Activated T-cell treated with anti-CD3 and anti-CD28 coated beads, Interleukin-2, amount 50 U/mL, for 4 hours (primary cell): ENCODE measurements at regions not wholly inside any gene's neighbourhood (a gene's known extent, or its start where the extent isn't known, plus 50 kb on each side); places are given as distances from the start of the nearest gene placed in this dataset.

Experiments
- ATAC-seq, 2 donors: fragments of 200-7000 bp; cut with Tn5 transposase; one replicate each; pipeline ENCODE4 v1.10.0; 2021
- DNase-seq: peaks from one replicate; pipeline ENCODE4 v3.0.0-alpha.2; 2020
- H3K27me3 Mint-ChIP-seq: one replicate; pipeline ENCODE4 v1.8.0; 2021; ENCODE audit warnings: low read depth, mixed read lengths
- H3K36me3 Mint-ChIP-seq: one replicate; pipeline ENCODE4 v1.8.0; 2022; ENCODE audit warnings: mixed read lengths; ENCODE audit not compliant: insufficient read depth
- H3K4me1 Mint-ChIP-seq: one replicate; pipeline ENCODE4 v1.8.0; 2021; ENCODE audit warnings: low read depth, mixed read lengths
- H3K4me3 Mint-ChIP-seq: one replicate; pipeline ENCODE4 v1.8.0; 2021; ENCODE audit warnings: mild to moderate bottlenecking, moderate library complexity, mixed read lengths
- H3K9me3 Mint-ChIP-seq: one replicate; pipeline ENCODE4 v1.8.0; 2021; ENCODE audit warnings: mixed read lengths

DNA sequence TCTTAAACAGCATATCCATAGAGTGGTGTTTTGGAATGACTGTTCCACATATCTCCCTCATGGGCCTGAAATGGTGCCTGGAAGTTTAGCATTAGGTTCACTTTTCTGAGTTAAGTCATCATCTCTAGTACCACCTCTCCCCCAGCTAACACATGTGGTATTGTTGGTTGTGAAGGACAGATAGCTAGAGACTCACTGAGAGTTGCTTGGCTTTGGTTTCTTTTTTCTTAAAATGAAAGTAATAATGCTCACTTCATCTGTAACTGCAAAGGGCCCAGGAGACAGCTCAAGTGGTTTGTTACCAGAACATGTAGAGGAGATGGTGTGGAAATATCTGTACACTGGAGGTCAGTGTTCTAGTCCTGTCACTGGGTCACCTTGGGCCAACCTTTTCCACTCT lies 90.9 kb downstream of the EFNB1 start:
- no peak for DNase-seq
- H3K4me1 Mint-ChIP-seq = no peaks in the 10 kb centered on the region
- ATAC-seq = no peak
- peaks cover 1% of the 10 kb centered on the region for H3K27me3 Mint-ChIP-seq
- no peaks in the 10 kb centered on the region for H3K9me3 Mint-ChIP-seq
- no peak overlapping the region for H3K4me3 Mint-ChIP-seq
- H3K36me3 Mint-ChIP-seq = no peaks in the 10 kb centered on the region

DNA sequence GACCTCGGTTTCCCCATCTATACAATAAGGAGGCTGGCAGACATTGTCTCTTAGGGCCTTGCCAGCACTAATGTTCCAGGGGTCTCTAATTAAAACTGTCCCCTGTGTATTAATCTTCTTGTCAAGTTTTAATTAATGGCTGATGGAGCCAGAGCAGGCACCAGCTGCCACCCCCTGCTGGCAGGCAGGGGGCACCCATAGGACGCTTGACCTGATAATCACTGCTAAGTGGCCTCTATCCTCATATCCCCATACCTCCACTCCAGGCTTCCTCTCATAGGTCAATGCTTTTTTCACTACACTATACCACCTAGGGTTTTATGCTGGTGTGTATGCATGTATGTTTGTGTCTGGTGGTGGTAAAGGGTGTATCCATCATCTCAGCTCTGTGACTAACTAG lies 89.4 kb downstream of the EFNB1 start:
- H3K4me1 Mint-ChIP-seq = no peaks in the 10 kb centered on the region
- H3K36me3 Mint-ChIP-seq = no peaks in the 10 kb centered on the region
- no peak for ATAC-seq
- DNase-seq = no peak
- H3K27me3 Mint-ChIP-seq = peaks cover 3% of the 10 kb centered on the region
- H3K9me3 Mint-ChIP-seq = no peaks in the 10 kb centered on the region
- no peak overlapping the region for H3K4me3 Mint-ChIP-seq

DNA sequence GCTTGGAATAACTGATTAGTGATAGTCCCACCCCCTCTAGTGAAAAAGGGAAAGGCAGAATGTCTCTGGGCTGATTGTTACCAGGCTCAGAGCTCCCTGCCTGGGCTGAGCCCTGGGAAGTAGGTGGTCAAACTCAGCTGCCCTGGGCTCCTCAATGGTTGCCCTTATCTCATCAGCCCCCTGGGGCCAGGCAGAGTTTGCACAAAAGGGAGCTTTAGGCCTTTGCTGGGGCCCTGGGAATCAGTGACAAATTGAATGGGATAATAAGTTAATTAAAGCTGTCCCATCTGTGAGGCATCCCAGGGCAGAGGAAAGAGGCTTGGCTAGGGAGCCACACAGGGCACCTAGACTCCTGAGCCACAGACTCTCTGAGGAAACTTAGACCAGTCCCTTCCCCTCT lies 89.0 kb downstream of the EFNB1 start:
- no peak overlapping the region for H3K4me3 Mint-ChIP-seq
- H3K27me3 Mint-ChIP-seq = peaks cover 4% of the 10 kb centered on the region
- no peaks in the 10 kb centered on the region for H3K4me1 Mint-ChIP-seq
- no peak for DNase-seq
- H3K36me3 Mint-ChIP-seq = no peaks in the 10 kb centered on the region
- no peak for ATAC-seq
- no peaks in the 10 kb centered on the region for H3K9me3 Mint-ChIP-seq

DNA sequence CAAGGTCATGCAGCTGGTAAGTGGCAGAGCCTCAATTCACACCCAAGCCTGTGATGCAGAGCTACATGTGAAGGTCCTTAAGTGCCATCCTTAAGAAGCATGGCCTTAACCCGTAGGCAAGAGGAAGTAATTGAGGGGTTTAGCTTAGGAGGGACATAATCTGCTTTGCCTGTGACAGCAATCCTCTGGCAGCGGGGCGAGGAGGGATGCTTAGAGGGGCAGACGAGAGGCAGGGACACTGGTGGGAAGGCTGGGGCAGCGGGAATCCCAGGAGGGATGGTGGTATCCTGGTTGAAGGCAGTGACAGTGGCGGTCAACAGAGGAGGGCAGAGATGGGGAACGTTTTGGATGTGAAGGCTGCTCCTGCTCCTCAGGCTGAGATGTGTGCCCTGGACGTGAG lies 88.1 kb downstream of the EFNB1 start:
- Mint-ChIP-seq H3K27me3 (peaks cover 4% of the 10 kb centered on the region), H3K4me1 (no peaks in the 10 kb centered on the region), H3K36me3 (no peaks in the 10 kb centered on the region), H3K4me3 (no peak overlapping the region), H3K9me3 (no peaks in the 10 kb centered on the region)
- DNase-seq (no peak), ATAC-seq (no peak)

DNA sequence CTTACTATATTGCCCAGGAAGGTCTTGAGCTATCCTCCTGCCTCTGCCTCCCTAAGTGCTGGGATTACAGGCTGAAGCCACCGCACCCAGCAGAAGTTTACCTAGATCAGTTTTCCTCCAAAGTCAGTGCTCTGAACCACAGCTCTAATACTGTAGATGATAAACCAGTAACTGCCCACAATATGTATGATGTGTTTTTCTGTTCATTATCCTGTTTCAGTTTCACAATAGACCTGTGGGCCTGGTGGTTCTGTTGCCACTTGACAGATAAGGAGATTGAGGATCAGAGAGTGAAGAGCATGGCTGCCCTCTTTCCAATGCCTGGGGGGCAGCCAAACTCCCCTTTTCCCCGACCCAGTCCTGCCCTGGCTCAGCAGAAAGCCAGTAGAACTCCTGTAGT lies 87.0 kb downstream of the EFNB1 start:
- no peak overlapping the region for H3K4me3 Mint-ChIP-seq
- no peaks in the 10 kb centered on the region for H3K36me3 Mint-ChIP-seq
- no peaks in the 10 kb centered on the region for H3K9me3 Mint-ChIP-seq
- H3K4me1 Mint-ChIP-seq = no peaks in the 10 kb centered on the region
- DNase-seq = no peak
- H3K27me3 Mint-ChIP-seq = peaks cover 4% of the 10 kb centered on the region
- no peak for ATAC-seq

DNA sequence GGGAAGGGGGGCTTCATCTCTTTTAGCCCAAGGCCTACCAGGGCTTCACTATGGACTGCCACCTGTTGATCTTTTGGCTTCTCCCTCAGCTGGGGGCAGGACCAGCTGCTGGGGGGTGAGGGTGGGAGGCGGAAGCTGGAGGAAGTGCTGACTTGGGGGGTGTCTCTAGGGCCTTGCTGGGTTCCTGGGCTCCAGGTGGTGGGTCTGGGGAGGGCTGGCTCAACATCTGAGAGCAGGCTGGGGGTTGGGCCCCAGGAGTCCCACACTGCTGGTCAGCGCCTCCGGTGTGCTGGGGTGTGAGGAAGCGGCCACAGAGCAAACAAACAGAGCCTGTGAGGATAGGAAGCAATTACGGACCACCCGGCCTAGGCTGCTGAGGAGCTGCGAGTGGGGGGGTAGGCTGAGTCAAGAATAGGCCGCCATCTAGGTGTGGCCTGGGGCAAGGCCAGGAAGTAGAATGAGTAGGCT lies 85.7 kb downstream of the EFNB1 start:
- DNase-seq = no peak
- Mint-ChIP-seq H3K4me1 (no peaks in the 10 kb centered on the region), H3K9me3 (no peaks in the 10 kb centered on the region), H3K4me3 (no peak overlapping the region), H3K27me3 (peaks cover 4% of the 10 kb centered on the region), H3K36me3 (no peaks in the 10 kb centered on the region)
- no peak for ATAC-seq

DNA sequence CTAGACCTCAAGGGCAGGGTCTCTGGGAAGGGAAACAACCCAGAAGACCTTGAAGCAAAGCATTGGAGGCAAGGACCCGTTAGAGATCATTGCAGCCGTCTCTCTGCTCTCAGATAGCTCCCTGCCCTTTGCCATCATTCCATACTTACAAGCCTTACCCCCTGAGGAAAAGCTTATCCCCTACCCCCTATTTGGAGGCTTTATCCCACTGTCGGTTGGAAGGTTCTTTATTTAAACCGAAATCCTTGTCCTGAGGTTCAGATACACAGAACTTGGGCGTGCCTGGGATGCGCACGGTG lies 84.4 kb downstream of the EFNB1 start:
- no peak for ATAC-seq
- DNase-seq = no peak
- Mint-ChIP-seq H3K27me3 (peaks cover 4% of the 10 kb centered on the region), H3K36me3 (no peaks in the 10 kb centered on the region), H3K4me3 (no peak overlapping the region), H3K4me1 (no peaks in the 10 kb centered on the region), H3K9me3 (no peaks in the 10 kb centered on the region)

DNA sequence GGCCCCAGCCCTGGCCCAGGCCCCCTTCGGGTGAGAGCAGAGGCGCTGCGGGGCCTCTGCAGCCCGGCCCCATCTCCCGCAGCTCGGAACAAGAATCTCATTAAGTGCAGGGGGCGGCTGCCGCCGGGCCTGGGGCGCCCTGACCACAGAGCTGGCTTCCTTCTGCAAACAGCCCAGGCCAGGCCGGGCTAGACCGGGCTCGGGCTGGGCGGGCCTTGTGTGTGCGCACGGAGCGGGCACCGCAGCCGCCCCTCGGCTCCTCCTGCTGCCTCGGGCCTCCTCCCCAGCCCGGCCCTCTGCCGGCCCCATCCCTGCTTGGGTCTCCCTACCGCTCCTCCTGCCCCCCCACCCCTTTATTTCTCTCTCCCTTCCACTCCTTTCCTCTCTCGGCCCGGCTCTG lies 83.3 kb downstream of the EFNB1 start:
- H3K9me3 Mint-ChIP-seq = no peaks in the 10 kb centered on the region
- H3K4me1 Mint-ChIP-seq = no peaks in the 10 kb centered on the region
- H3K27me3 Mint-ChIP-seq = peaks cover 4% of the 10 kb centered on the region
- no peak overlapping the region for H3K4me3 Mint-ChIP-seq
- no peak for DNase-seq
- ATAC-seq = no peak
- no peaks in the 10 kb centered on the region for H3K36me3 Mint-ChIP-seq

DNA sequence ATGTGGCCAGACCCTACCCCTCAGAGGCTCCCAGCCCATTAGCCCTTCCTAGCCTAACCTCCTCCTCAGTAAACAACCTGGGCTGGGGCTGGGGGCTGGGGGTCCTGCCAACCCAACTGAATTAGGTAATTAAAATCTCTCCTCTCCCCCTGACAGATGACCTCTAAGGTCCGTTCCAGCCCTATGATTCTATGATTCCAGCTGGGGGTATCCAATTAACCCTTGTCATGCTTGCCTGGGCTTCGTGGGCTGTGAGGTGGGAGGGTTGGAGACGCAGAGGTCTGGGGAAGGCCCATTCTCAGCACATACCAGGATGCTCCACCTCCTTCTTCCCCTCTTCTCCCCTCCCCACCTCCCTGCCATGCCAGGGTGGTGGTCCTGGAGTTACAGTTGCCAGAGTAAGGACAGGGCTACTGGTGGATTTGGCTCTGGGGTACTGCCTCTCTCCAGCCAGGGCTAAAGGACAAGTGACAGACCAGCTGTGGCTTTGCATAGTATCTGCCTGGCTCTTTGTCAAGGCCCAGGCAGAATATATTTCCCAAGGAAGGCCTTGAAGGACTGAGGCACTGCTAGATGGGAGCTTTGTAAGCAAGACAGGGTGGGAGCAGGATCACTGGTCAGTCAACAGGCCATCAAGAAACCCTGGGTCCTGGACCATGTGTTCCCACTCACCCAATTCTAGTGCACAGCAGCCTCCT lies 82.1 kb downstream of the EFNB1 start:
- H3K27me3 Mint-ChIP-seq = peaks cover 5% of the 10 kb centered on the region
- H3K4me3 Mint-ChIP-seq = no peak overlapping the region
- ATAC-seq = no peak
- no peaks in the 10 kb centered on the region for H3K36me3 Mint-ChIP-seq
- H3K4me1 Mint-ChIP-seq = no peaks in the 10 kb centered on the region
- no peaks in the 10 kb centered on the region for H3K9me3 Mint-ChIP-seq
- DNase-seq = no peak

DNA sequence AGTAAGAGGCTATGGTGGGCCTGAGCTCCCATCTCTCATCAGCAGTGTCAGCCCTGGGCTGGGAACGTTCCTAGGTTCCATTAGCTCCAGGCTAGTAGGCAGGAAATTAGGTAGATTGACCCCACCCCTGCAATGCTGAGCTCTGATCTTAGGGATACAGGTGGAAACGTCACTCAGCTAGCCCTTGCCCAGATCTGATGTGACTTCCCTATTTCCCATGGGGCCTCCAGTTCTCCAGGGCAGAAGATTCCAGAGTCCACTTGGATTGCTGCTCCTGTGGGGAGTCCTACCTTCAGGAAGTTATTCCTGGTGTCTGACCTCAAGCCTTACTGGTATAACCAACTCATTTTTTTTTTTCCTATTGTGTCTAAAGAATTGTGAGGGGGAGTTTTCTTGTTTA lies 81.1 kb downstream of the EFNB1 start:
- no peak overlapping the region for H3K4me3 Mint-ChIP-seq
- no peaks in the 10 kb centered on the region for H3K4me1 Mint-ChIP-seq
- peaks cover 5% of the 10 kb centered on the region for H3K27me3 Mint-ChIP-seq
- no peaks in the 10 kb centered on the region for H3K9me3 Mint-ChIP-seq
- ATAC-seq = no peak
- DNase-seq = no peak
- H3K36me3 Mint-ChIP-seq = no peaks in the 10 kb centered on the region

DNA sequence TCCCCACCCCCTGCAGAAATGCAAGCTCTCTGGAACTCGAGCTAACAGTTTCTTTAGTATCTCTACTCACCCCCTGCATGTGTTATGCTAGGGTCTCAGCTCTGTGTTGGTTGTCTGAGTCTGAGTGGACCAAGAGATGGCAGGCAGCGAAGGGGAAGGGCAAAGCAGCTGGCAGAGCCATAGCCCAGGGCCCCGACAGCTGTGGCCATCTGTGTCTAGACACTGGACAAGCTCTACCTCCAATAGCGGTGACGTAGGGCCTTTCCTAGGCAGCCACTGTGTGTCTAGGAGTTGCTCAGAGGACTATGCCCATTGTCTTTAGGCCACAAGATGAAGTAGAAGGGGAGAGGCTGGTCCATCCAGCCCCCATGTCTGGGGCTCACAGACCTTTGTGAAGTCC lies 79.2 kb downstream of the EFNB1 start:
- Mint-ChIP-seq H3K4me3 (no peak overlapping the region), H3K36me3 (no peaks in the 10 kb centered on the region), H3K27me3 (peaks cover 1% of the 10 kb centered on the region), H3K4me1 (no peaks in the 10 kb centered on the region), H3K9me3 (no peaks in the 10 kb centered on the region)
- ATAC-seq (no peak), DNase-seq (no peak)

DNA sequence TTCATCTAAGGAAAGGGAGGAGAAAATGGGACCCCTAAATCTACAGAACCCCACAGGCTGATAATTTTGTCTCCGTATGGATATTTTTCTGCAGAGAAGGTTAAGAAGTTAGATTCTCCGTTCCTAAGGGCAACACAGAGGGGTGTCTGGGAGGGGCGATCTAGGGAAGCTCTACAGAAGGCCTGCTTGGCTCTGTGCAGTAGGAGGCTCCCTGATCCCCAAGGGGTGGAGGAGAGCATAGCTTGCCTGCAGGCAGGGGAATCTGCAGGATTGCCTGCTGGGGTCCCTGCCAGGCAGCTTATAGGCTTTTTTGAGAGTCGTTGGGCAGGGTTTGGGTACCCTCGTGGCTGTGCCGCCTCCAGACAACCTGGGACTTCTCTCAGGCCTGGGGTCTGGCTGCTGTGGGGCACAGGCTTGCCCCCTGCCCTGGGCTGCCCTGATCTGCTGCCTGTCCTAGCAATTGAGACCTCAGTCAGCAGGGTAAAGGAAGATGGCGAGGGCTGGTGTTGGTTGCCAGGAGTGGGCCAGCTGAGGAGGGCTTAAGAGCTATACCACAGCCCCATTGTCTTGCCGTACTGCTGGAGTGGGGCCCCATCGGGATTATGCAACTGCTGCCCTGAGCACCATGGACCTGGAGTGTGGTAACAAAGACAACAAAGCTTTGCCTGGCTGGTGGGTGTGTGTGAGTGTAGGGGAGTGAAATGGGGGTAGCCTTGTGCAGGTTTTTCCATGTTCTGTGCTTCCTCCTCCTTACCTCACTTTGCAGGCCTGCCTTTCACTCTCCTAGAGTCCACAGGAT lies 74.1 kb downstream of the EFNB1 start:
- no peak for DNase-seq
- Mint-ChIP-seq H3K27me3 (peaks cover 1% of the 10 kb centered on the region), H3K4me3 (no peak overlapping the region), H3K36me3 (no peaks in the 10 kb centered on the region), H3K9me3 (no peaks in the 10 kb centered on the region), H3K4me1 (no peaks in the 10 kb centered on the region)
- ATAC-seq = no peak

DNA sequence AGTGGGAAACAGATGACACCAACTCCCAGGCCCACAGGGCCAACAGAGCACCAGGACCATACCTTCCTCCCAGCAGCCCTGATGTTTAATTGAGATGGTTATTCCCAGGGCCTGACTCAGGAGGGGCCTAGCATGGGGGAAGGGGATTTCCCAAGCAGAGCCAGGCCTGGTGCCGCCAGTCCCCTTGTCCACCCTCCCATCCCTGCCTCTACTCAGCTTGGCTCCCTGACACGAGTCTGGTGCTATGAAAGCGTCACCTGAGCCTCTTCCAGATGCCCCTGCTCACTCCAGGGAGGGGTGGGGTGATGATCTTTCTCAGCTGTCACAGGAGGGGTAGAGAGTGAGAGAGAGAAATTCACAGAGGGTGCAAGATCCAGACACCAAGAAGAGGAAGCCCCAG lies 72.7 kb downstream of the EFNB1 start:
- no peak overlapping the region for H3K4me3 Mint-ChIP-seq
- no peaks in the 10 kb centered on the region for H3K9me3 Mint-ChIP-seq
- DNase-seq = no peak
- no peak for ATAC-seq
- no peaks in the 10 kb centered on the region for H3K27me3 Mint-ChIP-seq
- no peaks in the 10 kb centered on the region for H3K36me3 Mint-ChIP-seq
- H3K4me1 Mint-ChIP-seq = no peaks in the 10 kb centered on the region

DNA sequence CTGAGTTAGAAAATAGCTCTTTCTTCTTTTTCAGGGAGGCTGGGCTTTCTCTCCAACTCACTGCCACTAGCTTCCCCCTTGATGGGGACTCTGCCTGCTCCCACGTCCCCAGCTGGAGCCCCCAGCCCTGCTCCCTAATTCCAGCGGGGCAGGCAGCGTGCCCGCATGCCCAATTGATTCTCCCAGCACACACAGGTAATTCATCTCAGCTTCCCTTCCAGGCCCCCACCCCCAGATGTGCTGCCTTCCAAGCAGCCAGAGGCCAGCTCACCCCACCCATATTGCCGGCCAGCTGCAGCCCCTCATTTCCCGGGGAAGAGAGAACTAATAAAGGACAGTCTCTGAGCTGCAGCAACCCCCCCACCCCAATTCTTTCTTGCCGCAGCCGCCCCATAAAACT lies 69.8 kb downstream of the EFNB1 start:
- DNase-seq = no peak
- H3K9me3 Mint-ChIP-seq = no peaks in the 10 kb centered on the region
- no peak for ATAC-seq
- H3K4me1 Mint-ChIP-seq = peaks cover 5% of the 10 kb centered on the region
- H3K27me3 Mint-ChIP-seq = no peaks in the 10 kb centered on the region
- H3K4me3 Mint-ChIP-seq = no peak overlapping the region
- H3K36me3 Mint-ChIP-seq = no peaks in the 10 kb centered on the region

DNA sequence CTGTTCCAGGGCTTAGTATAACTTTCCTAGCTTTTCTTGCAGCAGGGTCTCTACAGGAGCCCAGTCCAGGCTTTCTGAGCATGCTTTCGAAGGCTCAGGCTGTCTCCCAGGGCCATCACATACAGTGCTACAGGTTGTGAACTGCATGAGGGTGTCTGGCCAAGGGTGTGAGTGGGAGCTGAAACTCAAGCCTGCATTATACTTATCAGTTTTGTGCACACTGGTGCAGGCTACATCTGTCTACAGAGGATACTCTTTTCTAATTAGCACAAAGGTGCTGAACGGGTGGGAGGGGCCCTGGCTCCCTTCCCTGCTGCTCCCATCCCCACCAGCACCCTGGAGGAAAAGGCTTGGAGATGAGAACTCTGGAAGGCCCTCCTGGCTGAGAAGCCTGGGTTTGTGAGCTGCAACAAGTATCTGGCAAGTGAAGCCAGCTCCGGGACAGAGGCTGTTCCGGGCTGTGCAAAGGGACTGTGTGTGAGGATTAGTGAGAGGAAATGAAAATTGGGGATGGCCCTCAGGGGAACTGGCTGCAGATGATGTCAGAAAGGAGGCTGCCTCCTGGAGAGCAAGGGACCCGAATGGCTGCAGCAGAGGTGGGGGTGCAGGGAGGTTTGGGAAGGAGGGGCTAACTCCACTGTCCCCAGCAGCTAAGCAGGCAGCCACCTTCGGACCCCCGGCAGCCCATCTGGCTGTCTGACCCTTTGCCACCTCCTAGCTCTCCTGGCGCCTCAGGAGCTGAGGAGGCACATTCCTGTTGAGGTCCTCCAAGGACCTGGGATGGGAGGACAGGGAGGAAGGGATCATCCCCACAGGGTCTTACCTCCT lies 68.5 kb downstream of the EFNB1 start:
- Mint-ChIP-seq H3K9me3 (no peaks in the 10 kb centered on the region), H3K4me1 (peaks cover 5% of the 10 kb centered on the region), H3K27me3 (no peaks in the 10 kb centered on the region), H3K4me3 (no peak overlapping the region), H3K36me3 (no peaks in the 10 kb centered on the region)
- ATAC-seq (no peak), DNase-seq (no peak)
